HCT116 (cell line): ENCODE measurements at regions not wholly inside any gene's neighbourhood (a gene's known extent, or its start where the extent isn't known, plus 50 kb on each side); places are given as distances from the start of the nearest gene placed in this dataset.

Experiments
- ATAC-seq: fragments of 200-7000 bp; cut with Tn5 transposase; 2 replicates; pipeline ENCODE4 v1.9.1; 2020; ENCODE audit warnings: mild to moderate bottlenecking, moderate library complexity
- BruUV-seq: library from RNA; stranded (reverse); fragments of 400-500 nt; replicated peaks from 2 replicates; lab custom pipeline; 2021; lab: Mats Ljungman, UMichigan
- CTCF ChIA-PET: fragments of 300-600 bp; sonication (Branson Sonifier 250); formaldehyde crosslinking; loops from one replicate; lab custom pipeline; 2021; ENCODE audit warnings: antibody characterized with exemption; lab: Charles Lee
- POLR2A ChIA-PET: fragments of 300-600, 350-600 bp; sonication (Branson Sonifier 250); formaldehyde crosslinking; loops from one replicate; lab custom pipeline; 2021; ENCODE audit warnings: antibody characterized with exemption; lab: Charles Lee
- RAD21 ChIA-PET, 2 experiments: fragments of 300-600 bp; sonication (Branson Sonifier 250); formaldehyde crosslinking; loops; one replicate each; lab custom pipeline; 2023; ENCODE audit warnings: low total read pairs in 2 of 2; ENCODE audit not compliant: uncharacterized antibody in 2 of 2, unreplicated experiment in 2 of 2, low non-redundant PET in 1 of 2; lab: Charles Lee
- DNase-seq: peaks from one replicate; pipeline ENCODE4 v3.0.0-alpha.2; 2010; ENCODE audit warnings: low read depth, low spot score
- H2AFZ ChIP-seq: fragments of 200-600 bp; shearing (Covaris generic), sonication (generic); 2 replicates; pipeline ENCODE4 v1.6.1; 2017; ENCODE audit warnings: low read depth, mixed run types, mixed read lengths, antibody characterized with exemption, low read length; ENCODE audit not compliant: poor library complexity, severe bottlenecking
- H3K27ac ChIP-seq: 2 replicates; pipeline ENCODE4 v1.5.1; 2012; ENCODE audit warnings: low read depth, low read length
- H3K27me3 ChIP-seq: fragments of 200-600 bp; sonication (generic); 2 replicates; pipeline ENCODE4 v1.6.1; 2016; ENCODE audit warnings: mixed run types, low read length, mixed read lengths; ENCODE audit not compliant: insufficient read depth
- H3K36me3 ChIP-seq, 2 experiments: fragments of 200-500 bp in 1 of 2; fragments of 200-600 bp in 1 of 2; sonication (Bioruptor generic) in 1 of 2; sonication (generic) in 1 of 2; 2 replicates each; pipeline versions ENCODE4 v1.5.1 to v1.6.1; 2014 to 2016; ENCODE audit warnings: low read length in 2 of 2, inconsistent platforms in 1 of 2, mixed read lengths in 1 of 2, mixed run types in 1 of 2; ENCODE audit not compliant: insufficient read depth in 2 of 2, control insufficient read depth in 1 of 2
- H3K4me1 ChIP-seq, 2 experiments: fragments of 200-600 bp in 1 of 2; sonication (generic) in 1 of 2; 2 replicates each; pipeline versions ENCODE4 v1.5.1 to v1.6.1; 2012 to 2017; ENCODE audit warnings: low read length in 2 of 2, inconsistent platforms in 1 of 2, mild to moderate bottlenecking in 1 of 2, mixed read lengths in 1 of 2, mixed run types in 1 of 2, moderate library complexity in 1 of 2; ENCODE audit not compliant: insufficient read depth in 2 of 2, control insufficient read depth in 1 of 2
- H3K4me2 ChIP-seq: fragments of 200-600 bp; sonication (generic); 2 replicates; pipeline ENCODE4 v1.6.1; 2017; ENCODE audit warnings: mixed run types, low read length, mixed read lengths
- H3K4me3 ChIP-seq, 2 experiments: fragments of 200-600 bp in 1 of 2; sonication (generic) in 1 of 2; replicated peaks in 1 of 2; 2 replicates each; pipeline ENCODE4 v1.5.1; 2011 to 2016; ENCODE audit warnings: low read length in 2 of 2, control low read depth in 1 of 2, low read depth in 1 of 2, mild to moderate bottlenecking in 1 of 2, mixed read lengths in 1 of 2, mixed run types in 1 of 2
- H3K79me2 ChIP-seq: fragments of 200-600 bp; sonication (generic); 2 replicates; pipeline ENCODE4 v1.6.1; 2017; ENCODE audit warnings: mild to moderate bottlenecking, mixed run types, low read length, moderate library complexity, mixed read lengths; ENCODE audit not compliant: insufficient read depth
- H3K9ac ChIP-seq: fragments of 200-600 bp; sonication (generic); 2 replicates; pipeline ENCODE4 v1.6.1; 2016; ENCODE audit warnings: low read length, mixed read lengths
- H3K9me2 ChIP-seq: fragments of 200-600 bp; sonication (generic), shearing (Covaris generic); 2 replicates; pipeline ENCODE4 v1.6.1; 2017; ENCODE audit warnings: mixed run types, mild to moderate bottlenecking, moderate library complexity; ENCODE audit not compliant: insufficient read depth
- H3K9me3 ChIP-seq, 2 experiments: fragments of 200-500 bp in 1 of 2; fragments of 200-600 bp in 1 of 2; sonication (Bioruptor generic) in 1 of 2; sonication (generic) in 1 of 2; 2 replicates each; pipeline ENCODE4 v1.6.1; 2014 to 2017; ENCODE audit warnings: low read length in 2 of 2, mixed read lengths in 2 of 2, inconsistent platforms in 1 of 2, low read depth in 1 of 2, mild to moderate bottlenecking in 1 of 2, mixed run types in 1 of 2, moderate library complexity in 1 of 2; ENCODE audit not compliant: control insufficient read depth in 1 of 2, insufficient read depth in 1 of 2
- H4K20me1 ChIP-seq: fragments of 200-600 bp; sonication (generic), shearing (Covaris generic); 2 replicates; pipeline ENCODE4 v1.6.1; 2017; ENCODE audit warnings: mixed run types, mild to moderate bottlenecking, moderate library complexity; ENCODE audit not compliant: insufficient read depth
- CBX3 ChIP-seq: IDR thresholded peaks from 2 replicates; pipeline ENCODE4 v1.6.1; 2012; ENCODE audit warnings: low read depth
- EGR1 ChIP-seq: IDR thresholded peaks from 2 replicates; pipeline ENCODE4 v1.6.1; 2012; ENCODE audit warnings: low read depth
- ELF1 ChIP-seq: IDR thresholded peaks from 2 replicates; pipeline ENCODE4 v1.6.1; 2012; ENCODE audit warnings: low read depth, borderline replicate concordance
- EZH2 ChIP-seq: fragments of 200-600 bp; sonication (generic); IDR thresholded peaks from 2 replicates; pipeline ENCODE4 v1.6.1; 2017; ENCODE audit warnings: antibody characterized with exemption, mixed run types
- EZH2phosphoT487 ChIP-seq: fragments of 200-600 bp; IDR thresholded peaks from 2 replicates; pipeline ENCODE4 v1.6.1; 2018; ENCODE audit warnings: antibody characterized with exemption, borderline replicate concordance
- JUND ChIP-seq: IDR thresholded peaks from 2 replicates; pipeline ENCODE4 v1.6.1; 2012
- POLR2A ChIP-seq: IDR thresholded peaks from 2 replicates; pipeline ENCODE4 v1.7.0; 2011; ENCODE audit warnings: borderline replicate concordance; ENCODE audit not compliant: insufficient read depth, insufficient read length; ENCODE audit errors: extremely low read depth
- POLR2AphosphoS5 ChIP-seq: IDR thresholded peaks from 2 replicates; pipeline ENCODE4 v1.6.1; 2011; ENCODE audit warnings: mild to moderate bottlenecking, low read depth, low read length, moderate library complexity
- RAD21 ChIP-seq: IDR thresholded peaks from 2 replicates; pipeline ENCODE4 v1.6.1; 2012; ENCODE audit warnings: low read depth, mild to moderate bottlenecking
- SIN3A ChIP-seq: IDR thresholded peaks from 2 replicates; pipeline ENCODE4 v1.6.1; 2012; ENCODE audit warnings: low read depth
- SRF ChIP-seq: IDR thresholded peaks from 2 replicates; pipeline ENCODE4 v1.6.1; 2012; ENCODE audit warnings: low read depth
- TCF7L2 ChIP-seq: IDR thresholded peaks from 2 replicates; pipeline ENCODE4 v1.7.0; 2011; ENCODE audit warnings: borderline replicate concordance, inconsistent platforms; ENCODE audit not compliant: insufficient read depth, insufficient read length; ENCODE audit errors: extremely low read depth
- YY1 ChIP-seq: IDR thresholded peaks from 2 replicates; pipeline ENCODE4 v1.6.1; 2011; ENCODE audit warnings: low read length, low read depth, moderate library complexity, mild to moderate bottlenecking; ENCODE audit not compliant: insufficient replicate concordance; ENCODE audit errors: extremely low read depth
- ZFX ChIP-seq: fragments of 450-650 bp; IDR thresholded peaks from 2 replicates; pipeline ENCODE4 v1.6.1; 2017
- ZNF274 ChIP-seq: fragments of 200-500 bp; sonication (Bioruptor generic); IDR thresholded peaks from 2 replicates; pipeline ENCODE4 v1.6.1; 2014; ENCODE audit warnings: mild to moderate bottlenecking, low read depth, low read length, inconsistent platforms
- intact Hi-C: fragments of 100-400 bp; cut with micrococcal nuclease; formaldehyde crosslinking; loops from 2 replicates; pipeline ENCODE4 v1.10.0; 2022
- TF ChIP-seq, protein P1 (sequence below): IDR thresholded peaks from 2 replicates; pipeline ENCODE4 v1.6.1; 2011; ENCODE audit warnings: mild to moderate bottlenecking, low read length, moderate library complexity; ENCODE audit not compliant: insufficient replicate concordance; ENCODE audit errors: extremely low read depth
- TF ChIP-seq, protein P2 (sequence below): IDR thresholded peaks from 2 replicates; pipeline ENCODE4 v1.6.1; 2012
- TF ChIP-seq, protein P3 (sequence below): IDR thresholded peaks from 2 replicates; pipeline ENCODE4 v1.6.1; 2012

GRCh38 chr5:91503321-91503720 is 120.2 kb upstream of the ARRDC3 start:
- no peaks in the 10 kb centered on the region for H3K9me3 ChIP-seq
- CTCF ChIA-PET = no interaction called here
- no peaks in the 10 kb centered on the region for H3K4me1 ChIP-seq
- POLR2A ChIA-PET = no interaction called here
- H3K4me2 ChIP-seq = no peak overlapping the region
- no peaks in the 10 kb centered on the region for H4K20me1 ChIP-seq
- no peaks in the 10 kb centered on the region for H3K36me3 ChIP-seq
- intact Hi-C loops = loop anchor here (5.0 to 10.0 kb wide), 2 partner anchors 134 to 421 kb away; no protein-coding TSS in a partner anchor
- H3K9ac ChIP-seq = no peak overlapping the region
- BruUV-seq = no TSS peak
- no peaks in the 10 kb centered on the region for H3K27me3 ChIP-seq
- H3K79me2 ChIP-seq = no peaks in the 10 kb centered on the region
- no peak overlapping the region for H3K27ac ChIP-seq
- no peaks in the 10 kb centered on the region for H3K9me2 ChIP-seq
- ATAC-seq = no peak
- no peak overlapping the region for H3K4me3 ChIP-seq
- H2AFZ ChIP-seq = no peak overlapping the region
- TF ChIP-seq EZH2phosphoT487 (no peak), EZH2 (no peak), TCF7L2 (no peak), YY1 (no peak), RAD21 (no peak), ZFX (no peak), ZNF274 (no peak), JUND (no peak), EGR1 (no peak), ELF1 (no peak), CBX3 (no peak), SRF (no peak), POLR2A (no peak), POLR2AphosphoS5 (no peak), SIN3A (no peak)
- TF ChIP-seq, protein P1, sequence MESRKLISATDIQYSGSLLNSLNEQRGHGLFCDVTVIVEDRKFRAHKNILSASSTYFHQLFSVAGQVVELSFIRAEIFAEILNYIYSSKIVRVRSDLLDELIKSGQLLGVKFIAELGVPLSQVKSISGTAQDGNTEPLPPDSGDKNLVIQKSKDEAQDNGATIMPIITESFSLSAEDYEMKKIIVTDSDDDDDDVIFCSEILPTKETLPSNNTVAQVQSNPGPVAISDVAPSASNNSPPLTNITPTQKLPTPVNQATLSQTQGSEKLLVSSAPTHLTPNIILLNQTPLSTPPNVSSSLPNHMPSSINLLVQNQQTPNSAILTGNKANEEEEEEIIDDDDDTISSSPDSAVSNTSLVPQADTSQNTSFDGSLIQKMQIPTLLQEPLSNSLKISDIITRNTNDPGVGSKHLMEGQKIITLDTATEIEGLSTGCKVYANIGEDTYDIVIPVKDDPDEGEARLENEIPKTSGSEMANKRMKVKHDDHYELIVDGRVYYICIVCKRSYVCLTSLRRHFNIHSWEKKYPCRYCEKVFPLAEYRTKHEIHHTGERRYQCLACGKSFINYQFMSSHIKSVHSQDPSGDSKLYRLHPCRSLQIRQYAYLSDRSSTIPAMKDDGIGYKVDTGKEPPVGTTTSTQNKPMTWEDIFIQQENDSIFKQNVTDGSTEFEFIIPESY = no peak
- TF ChIP-seq, protein P2, sequence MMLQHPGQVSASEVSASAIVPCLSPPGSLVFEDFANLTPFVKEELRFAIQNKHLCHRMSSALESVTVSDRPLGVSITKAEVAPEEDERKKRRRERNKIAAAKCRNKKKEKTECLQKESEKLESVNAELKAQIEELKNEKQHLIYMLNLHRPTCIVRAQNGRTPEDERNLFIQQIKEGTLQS = no peak
- TF ChIP-seq, protein P3, sequence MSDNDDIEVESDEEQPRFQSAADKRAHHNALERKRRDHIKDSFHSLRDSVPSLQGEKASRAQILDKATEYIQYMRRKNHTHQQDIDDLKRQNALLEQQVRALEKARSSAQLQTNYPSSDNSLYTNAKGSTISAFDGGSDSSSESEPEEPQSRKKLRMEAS = no peak
- RAD21 ChIA-PET = no interaction called here
- DNase-seq = no peak
